ENCODE measurements at regions not wholly inside any gene's neighbourhood (a gene's known extent, or its start where the extent isn't known, plus 50 kb on each side); places are given as distances from the start of the nearest gene placed in this dataset.

- H3K4me1 ChIP-seq (ENCODE audit: control insufficient read depth, insufficient read depth, low read length) = peaks cover 5% of the 10 kb centered on the region
- ATAC-seq (no peak), DNase-seq (ENCODE audit: low read depth, low spot score) (no peak)
- no TSS peak for BruUV-seq (replicated peaks)
- H3K36me3 ChIP-seq (ENCODE audit: control insufficient read depth, insufficient read depth, low read length) = no peaks in the 10 kb centered on the region
- no peak overlapping the region for H3K4me3 ChIP-seq (ENCODE audit: low read depth in 2 of 2, low read length in 2 of 2)
- CTCF ChIA-PET = no interaction called here
- intact Hi-C loops (cut with micrococcal nuclease; ENCODE audit: unreplicated experiment) (no loop called here), in situ Hi-C loops (cut with HindIII; ENCODE audit: low pct_unique_long_range_greater_than_20kb, low sequenced_read_pairs) (no loop called here)
- TF ChIP-seq TCF7L2 (IDR thresholded peaks at IDR 0.05; ENCODE audit: low read depth, low read length) (no peak), REST (IDR thresholded peaks at IDR 0.05; ENCODE audit: insufficient read depth in 1 of 2, low read depth in 2 of 2, low read length in 1 of 2) (no peak), POLR2AphosphoS5 (IDR thresholded peaks at IDR 0.05; ENCODE audit: low read depth, low read length) (no peak), SIN3A (IDR thresholded peaks at IDR 0.05; ENCODE audit: borderline replicate concordance, insufficient read depth, low read depth, low read length) (no peak), CTCF (IDR thresholded peaks at IDR 0.05) (no peak)
- POLR2A ChIA-PET = no interaction called here
- H3K27ac ChIP-seq (ENCODE audit: low read length) = peak overlapping the region; percentile 57; the same call in 1 of the 2 replicates
- H3K9me3 ChIP-seq (ENCODE audit: control insufficient read depth, insufficient read depth, low read depth, low read length) = no peaks in the 10 kb centered on the region
- no peaks in the 10 kb centered on the region for H3K27me3 ChIP-seq (ENCODE audit: control insufficient read depth, insufficient read depth, low read length)
Measured at GRCh38 chr3:195007766-195008165, 263.2 kb downstream of the XXYLT1 start.

GRCh38 chr3:195008816-195009215 is 262.1 kb downstream of the XXYLT1 start:
- BruUV-seq (replicated peaks) = no TSS peak
- TF ChIP-seq SIN3A (IDR thresholded peaks at IDR 0.05; ENCODE audit: borderline replicate concordance, insufficient read depth, low read depth, low read length) (no peak), TCF7L2 (IDR thresholded peaks at IDR 0.05; ENCODE audit: low read depth, low read length) (no peak), REST (IDR thresholded peaks at IDR 0.05; ENCODE audit: insufficient read depth in 1 of 2, low read depth in 2 of 2, low read length in 1 of 2) (no peak), POLR2AphosphoS5 (IDR thresholded peaks at IDR 0.05; ENCODE audit: low read depth, low read length) (no peak), CTCF (IDR thresholded peaks at IDR 0.05) (no peak)
- ATAC-seq (no peak), DNase-seq (ENCODE audit: low read depth, low spot score) (no peak)
- intact Hi-C loops (cut with micrococcal nuclease; ENCODE audit: unreplicated experiment) (no loop called here), in situ Hi-C loops (cut with HindIII; ENCODE audit: low pct_unique_long_range_greater_than_20kb, low sequenced_read_pairs) (no loop called here)
- Histone ChIP-seq H3K4me1 (ENCODE audit: control insufficient read depth, insufficient read depth, low read length) (no peaks in the 10 kb centered on the region), H3K4me3 (ENCODE audit: low read depth in 2 of 2, low read length in 2 of 2) (no peak overlapping the region), H3K27ac (ENCODE audit: low read length) (no peak overlapping the region), H3K36me3 (ENCODE audit: control insufficient read depth, insufficient read depth, low read length) (no peaks in the 10 kb centered on the region), H3K27me3 (ENCODE audit: control insufficient read depth, insufficient read depth, low read length) (no peaks in the 10 kb centered on the region), H3K9me3 (ENCODE audit: control insufficient read depth, insufficient read depth, low read depth, low read length) (no peaks in the 10 kb centered on the region)
- ChIA-PET CTCF (no interaction called here), POLR2A (no interaction called here)

Measured in Panc1 (cell line).